Upper lobe of left lung (tissue), 4 donors: ENCODE measurements at regions not wholly inside any gene's neighbourhood (a gene's known extent, or its start where the extent isn't known, plus 50 kb on each side); places are given as distances from the start of the nearest gene placed in this dataset.

ENCODE experiments used
- EP300 ChIP-seq, 4 donors: sonication (generic); formaldehyde crosslinking; IDR thresholded peaks; one replicate each; pipeline ENCODE4 v1.5.1; 2017; ENCODE audit warnings: antibody characterized with exemption in 4 of 4, control low read depth in 2 of 4
- POLR2A ChIP-seq, 4 donors: fragments of 450-650 bp; IDR thresholded peaks; one replicate each; pipeline ENCODE4 v1.5.1; 2016 to 2017; ENCODE audit warnings: antibody characterized with exemption in 4 of 4, mild to moderate bottlenecking in 2 of 4
- POLR2AphosphoS5 ChIP-seq, 2 donors: sonication (generic); formaldehyde crosslinking; IDR thresholded peaks; one replicate each; pipeline ENCODE4 v1.5.1; 2017; ENCODE audit warnings: antibody characterized with exemption in 2 of 2
- TF ChIP-seq, protein P1 (sequence below), 6 experiments: fragments of 450-650 bp in 4 of 6; fragments of 200-600 bp in 2 of 6; sonication (generic) in 2 of 6; IDR thresholded peaks; one replicate each; pipeline ENCODE4 v1.5.1; 2016 to 2019; ENCODE audit warnings: antibody characterized with exemption in 6 of 6

- TF ChIP-seq EP300 (IDR thresholded peaks at IDR 0.05) (no peak), POLR2A (IDR thresholded peaks at IDR 0.05) (no peak), POLR2AphosphoS5 (IDR thresholded peaks at IDR 0.05) (no peak)
- TF ChIP-seq, protein P1, sequence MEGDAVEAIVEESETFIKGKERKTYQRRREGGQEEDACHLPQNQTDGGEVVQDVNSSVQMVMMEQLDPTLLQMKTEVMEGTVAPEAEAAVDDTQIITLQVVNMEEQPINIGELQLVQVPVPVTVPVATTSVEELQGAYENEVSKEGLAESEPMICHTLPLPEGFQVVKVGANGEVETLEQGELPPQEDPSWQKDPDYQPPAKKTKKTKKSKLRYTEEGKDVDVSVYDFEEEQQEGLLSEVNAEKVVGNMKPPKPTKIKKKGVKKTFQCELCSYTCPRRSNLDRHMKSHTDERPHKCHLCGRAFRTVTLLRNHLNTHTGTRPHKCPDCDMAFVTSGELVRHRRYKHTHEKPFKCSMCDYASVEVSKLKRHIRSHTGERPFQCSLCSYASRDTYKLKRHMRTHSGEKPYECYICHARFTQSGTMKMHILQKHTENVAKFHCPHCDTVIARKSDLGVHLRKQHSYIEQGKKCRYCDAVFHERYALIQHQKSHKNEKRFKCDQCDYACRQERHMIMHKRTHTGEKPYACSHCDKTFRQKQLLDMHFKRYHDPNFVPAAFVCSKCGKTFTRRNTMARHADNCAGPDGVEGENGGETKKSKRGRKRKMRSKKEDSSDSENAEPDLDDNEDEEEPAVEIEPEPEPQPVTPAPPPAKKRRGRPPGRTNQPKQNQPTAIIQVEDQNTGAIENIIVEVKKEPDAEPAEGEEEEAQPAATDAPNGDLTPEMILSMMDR (IDR thresholded peaks at IDR 0.05): no peak
Observed at GRCh38 chr14:45664668-45665356, 411.8 kb upstream of the MIS18BP1 start.
